ENCODE measurements at regions not wholly inside any gene's neighbourhood (a gene's known extent, or its start where the extent isn't known, plus 50 kb on each side); places are given as distances from the start of the nearest gene placed in this dataset.

GRCh38 chr13:91199866-91200265, 147.6 kb upstream of the MIR17HG start:
- TF ChIP-seq CTCF (conservative IDR thresholded peaks at IDR 0.05) (no peak), EZH2 (IDR thresholded peaks at IDR 0.05; ENCODE audit: low read depth) (no peak)
